Esophagus squamous epithelium (tissue), 4 donors: ENCODE measurements at regions not wholly inside any gene's neighbourhood (a gene's known extent, or its start where the extent isn't known, plus 50 kb on each side); places are given as distances from the start of the nearest gene placed in this dataset.

ENCODE experiments used
- CTCF ChIP-seq, 6 experiments: fragments of 450-650 bp in 4 of 6; fragments of 200-600 bp in 2 of 6; sonication (generic) in 2 of 6; IDR thresholded peaks; one replicate each; pipeline ENCODE4 v1.5.1; 2016 to 2019; ENCODE audit warnings: antibody characterized with exemption in 6 of 6, mild to moderate bottlenecking in 4 of 6, moderate library complexity in 4 of 6
- POLR2A ChIP-seq, 4 donors: fragments of 450-650 bp; IDR thresholded peaks; one replicate each; pipeline ENCODE4 v1.6.1; 2017; ENCODE audit warnings: antibody characterized with exemption in 4 of 4, mild to moderate bottlenecking in 4 of 4, moderate library complexity in 3 of 4

- TF ChIP-seq CTCF (IDR thresholded peaks at IDR 0.05) = no peak
- TF ChIP-seq POLR2A (IDR thresholded peaks at IDR 0.05) = no peak
These were observed 102.2 kb upstream of the HAO2 start for GRCh38 chr1:119266386-119266785.
